ENCODE measurements at regions not wholly inside any gene's neighbourhood (a gene's known extent, or its start where the extent isn't known, plus 50 kb on each side); places are given as distances from the start of the nearest gene placed in this dataset.

DNA sequence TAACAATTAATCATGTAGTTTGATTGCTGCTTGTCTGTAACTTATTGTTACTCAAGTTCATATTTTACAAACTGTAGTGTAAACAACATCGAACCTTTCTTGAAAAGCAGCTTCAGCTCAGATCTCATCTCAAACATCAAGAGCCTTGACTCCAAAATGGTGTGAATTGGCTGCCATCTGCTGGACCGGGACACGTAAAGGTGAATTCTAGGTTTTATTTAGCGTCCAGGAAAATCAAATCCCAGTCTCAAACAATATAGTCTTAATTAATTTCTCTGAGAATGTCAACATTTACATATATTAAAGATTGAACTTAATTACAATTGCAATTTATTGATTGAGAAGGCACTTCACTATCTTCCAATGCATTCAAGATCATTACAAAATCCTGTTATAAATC lies 453.0 kb downstream of the GALR1 start:
- no peak overlapping the region for H3K4me3 ChIP-seq (ENCODE audit: low read length in 3 of 3)

DNA sequence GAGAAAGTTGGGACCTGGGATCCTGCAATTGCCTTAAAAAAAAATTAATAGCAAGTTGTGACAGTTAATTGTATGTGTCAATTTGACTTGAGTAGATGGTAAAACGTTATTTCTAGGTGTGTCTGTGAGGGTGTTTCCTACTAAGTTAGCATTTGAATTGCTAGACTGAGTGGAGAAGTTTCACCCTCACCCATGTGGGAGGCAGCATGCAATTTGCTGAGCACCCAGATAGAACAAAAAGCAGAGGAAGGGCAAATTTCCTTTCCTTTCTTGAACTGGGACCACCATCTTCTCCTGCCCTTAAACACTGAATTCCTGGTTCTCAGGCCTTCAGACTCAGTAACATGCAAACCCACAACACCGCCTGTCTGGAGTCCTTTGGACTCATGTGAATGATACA lies 455.7 kb downstream of the GALR1 start:
- H3K4me1 ChIP-seq (ENCODE audit: control insufficient read depth in 3 of 3, insufficient read depth in 3 of 3, low read length in 3 of 3), result no peaks in the 10 kb centered on the region
- peaks cover 0 to 2% (median 0%) of the 10 kb centered on the region in 3 donors for H3K9me3 ChIP-seq (ENCODE audit: control insufficient read depth in 3 of 3, low read length in 3 of 3)
- no peak overlapping the region for H3K9ac ChIP-seq (ENCODE audit: low read depth in 1 of 3, low read length in 3 of 3)
- no peaks in the 10 kb centered on the region for H3K36me3 ChIP-seq (ENCODE audit: control insufficient read depth in 3 of 3, insufficient read depth in 3 of 3, low read length in 3 of 3)
- H3K27ac ChIP-seq (ENCODE audit: low read depth, low read length), result no peak overlapping the region
- peaks cover 0 to 4% (median 0%) of the 10 kb centered on the region in 3 donors for H3K27me3 ChIP-seq (ENCODE audit: control insufficient read depth in 3 of 3, insufficient read depth in 3 of 3, low read length in 3 of 3)
- H3K4me3 ChIP-seq (ENCODE audit: low read length in 3 of 3), result no peak overlapping the region

More for the DNA sequence above, 453.0 kb downstream of the GALR1 start:
- H3K27ac ChIP-seq (ENCODE audit: low read depth, low read length), result no peak overlapping the region
- H3K4me1 ChIP-seq (ENCODE audit: control insufficient read depth in 3 of 3, insufficient read depth in 3 of 3, low read length in 3 of 3), result no peaks in the 10 kb centered on the region
- H3K9ac ChIP-seq (ENCODE audit: low read depth in 1 of 3, low read length in 3 of 3), result no peak overlapping the region
- H3K36me3 ChIP-seq (ENCODE audit: control insufficient read depth in 3 of 3, insufficient read depth in 3 of 3, low read length in 3 of 3), result no peaks in the 10 kb centered on the region
- H3K27me3 ChIP-seq (ENCODE audit: control insufficient read depth in 3 of 3, insufficient read depth in 3 of 3, low read length in 3 of 3), result peaks cover 0 to 7% (median 0%) of the 10 kb centered on the region in 3 donors
- H3K9me3 ChIP-seq (ENCODE audit: control insufficient read depth in 3 of 3, low read length in 3 of 3), result no peaks in the 10 kb centered on the region

DNA sequence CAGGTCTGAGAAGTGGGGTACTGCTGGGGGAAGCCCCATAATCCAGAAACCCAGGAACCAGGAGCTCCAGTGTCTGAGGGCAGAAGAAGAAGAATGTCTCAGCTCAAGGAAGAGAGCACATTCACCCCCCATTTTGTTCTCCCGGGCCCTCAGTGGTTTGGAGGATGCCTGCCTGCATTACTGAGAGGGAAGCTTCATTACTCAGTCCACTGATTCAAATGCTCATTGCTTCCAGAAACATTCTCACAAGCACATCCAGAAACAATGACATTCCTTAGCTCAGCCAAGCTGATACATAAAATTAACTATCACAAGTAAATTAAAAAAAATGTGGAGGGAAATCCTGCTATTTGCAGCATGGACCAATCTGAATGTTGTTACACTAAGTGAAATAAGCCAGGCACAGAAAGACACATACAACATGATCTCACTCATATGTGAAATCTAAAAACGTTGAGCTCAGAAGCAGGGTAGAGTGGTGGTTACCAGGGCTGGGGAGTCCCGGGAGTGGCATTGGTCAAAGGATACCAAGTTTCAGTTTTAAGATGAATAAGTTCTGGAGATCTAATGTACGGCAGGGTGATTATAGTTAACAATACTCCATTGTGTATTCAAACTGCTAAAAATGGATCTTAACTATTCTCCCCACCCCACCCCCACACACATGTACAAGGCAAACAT lies 459.3 kb downstream of the GALR1 start:
- Histone ChIP-seq H3K9ac (ENCODE audit: low read depth in 1 of 3, low read length in 3 of 3) (no peak overlapping the region), H3K9me3 (ENCODE audit: control insufficient read depth in 3 of 3, low read length in 3 of 3) (peaks cover 0 to 2% (median 0%) of the 10 kb centered on the region in 3 donors), H3K27ac (ENCODE audit: low read depth, low read length) (no peak overlapping the region), H3K27me3 (ENCODE audit: control insufficient read depth in 3 of 3, insufficient read depth in 3 of 3, low read length in 3 of 3) (peaks cover 0 to 4% (median 0%) of the 10 kb centered on the region in 3 donors), H3K36me3 (ENCODE audit: control insufficient read depth in 3 of 3, insufficient read depth in 3 of 3, low read length in 3 of 3) (no peaks in the 10 kb centered on the region), H3K4me1 (ENCODE audit: control insufficient read depth in 3 of 3, insufficient read depth in 3 of 3, low read length in 3 of 3) (no peaks in the 10 kb centered on the region), H3K4me3 (ENCODE audit: low read length in 3 of 3) (no peak overlapping the region)

GRCh38 chr18:77711096-77711495 lies 461.4 kb downstream of the GALR1 start:
- Histone ChIP-seq H3K36me3 (ENCODE audit: control insufficient read depth in 3 of 3, insufficient read depth in 3 of 3, low read length in 3 of 3) (no peaks in the 10 kb centered on the region), H3K9ac (ENCODE audit: low read depth in 1 of 3, low read length in 3 of 3) (no peak overlapping the region), H3K27ac (ENCODE audit: low read depth, low read length) (no peak overlapping the region), H3K9me3 (ENCODE audit: control insufficient read depth in 3 of 3, low read length in 3 of 3) (peaks cover 0 to 2% (median 0%) of the 10 kb centered on the region in 3 donors), H3K4me3 (ENCODE audit: low read length in 3 of 3) (no peak overlapping the region), H3K4me1 (ENCODE audit: control insufficient read depth in 3 of 3, insufficient read depth in 3 of 3, low read length in 3 of 3) (no peaks in the 10 kb centered on the region), H3K27me3 (ENCODE audit: control insufficient read depth in 3 of 3, insufficient read depth in 3 of 3, low read length in 3 of 3) (no peaks in the 10 kb centered on the region)

DNA sequence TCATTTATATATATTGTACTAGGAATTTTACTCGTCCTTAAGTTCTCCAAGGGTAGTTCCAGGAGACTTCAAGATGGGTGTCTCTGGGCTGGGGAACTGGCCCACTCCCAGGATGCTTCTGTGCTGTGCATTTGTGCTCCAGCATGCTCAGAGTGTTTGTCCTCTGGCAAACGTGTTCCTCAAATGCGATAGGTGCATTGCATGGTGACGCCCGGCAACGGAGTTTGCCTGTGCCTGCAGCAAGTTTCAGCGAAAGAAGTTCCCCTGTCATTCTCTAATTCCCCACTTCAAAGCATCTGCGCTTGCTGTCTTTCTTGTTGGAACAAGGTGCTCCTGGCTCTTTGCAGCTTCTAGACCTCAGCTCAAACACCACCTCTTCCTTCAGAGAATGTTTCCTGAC lies 465.1 kb downstream of the GALR1 start:
- Histone ChIP-seq H3K27ac (ENCODE audit: low read depth, low read length) (no peak overlapping the region), H3K27me3 (ENCODE audit: control insufficient read depth in 3 of 3, insufficient read depth in 3 of 3, low read length in 3 of 3) (no peaks in the 10 kb centered on the region), H3K4me1 (ENCODE audit: control insufficient read depth in 3 of 3, insufficient read depth in 3 of 3, low read length in 3 of 3) (no peaks in the 10 kb centered on the region), H3K9ac (ENCODE audit: low read depth in 1 of 3, low read length in 3 of 3) (no peak overlapping the region), H3K9me3 (ENCODE audit: control insufficient read depth in 3 of 3, low read length in 3 of 3) (no peaks in the 10 kb centered on the region), H3K4me3 (ENCODE audit: low read length in 3 of 3) (no peak overlapping the region), H3K36me3 (ENCODE audit: control insufficient read depth in 3 of 3, insufficient read depth in 3 of 3, low read length in 3 of 3) (no peaks in the 10 kb centered on the region)

- Histone ChIP-seq H3K36me3 (ENCODE audit: control insufficient read depth in 3 of 3, insufficient read depth in 3 of 3, low read length in 3 of 3) (no peaks in the 10 kb centered on the region), H3K9me3 (ENCODE audit: control insufficient read depth in 3 of 3, low read length in 3 of 3) (no peaks in the 10 kb centered on the region), H3K4me1 (ENCODE audit: control insufficient read depth in 3 of 3, insufficient read depth in 3 of 3, low read length in 3 of 3) (no peaks in the 10 kb centered on the region), H3K27me3 (ENCODE audit: control insufficient read depth in 3 of 3, insufficient read depth in 3 of 3, low read length in 3 of 3) (no peaks in the 10 kb centered on the region), H3K4me3 (ENCODE audit: low read length in 3 of 3) (no peak overlapping the region), H3K9ac (ENCODE audit: low read depth in 1 of 3, low read length in 3 of 3) (no peak overlapping the region), H3K27ac (ENCODE audit: low read depth, low read length) (no peak overlapping the region)
Measured at GRCh38 chr18:77716282-77716681, 466.6 kb downstream of the GALR1 start.

- no peak overlapping the region for H3K9ac ChIP-seq (ENCODE audit: low read depth in 1 of 3, low read length in 3 of 3)
- no peaks in the 10 kb centered on the region for H3K36me3 ChIP-seq (ENCODE audit: control insufficient read depth in 3 of 3, insufficient read depth in 3 of 3, low read length in 3 of 3)
- H3K27me3 ChIP-seq (ENCODE audit: control insufficient read depth in 3 of 3, insufficient read depth in 3 of 3, low read length in 3 of 3), result peaks cover 0 to 3% (median 0%) of the 10 kb centered on the region in 3 donors
- H3K9me3 ChIP-seq (ENCODE audit: control insufficient read depth in 3 of 3, low read length in 3 of 3), result peaks cover 0 to 4% (median 0%) of the 10 kb centered on the region in 3 donors
- H3K4me3 ChIP-seq (ENCODE audit: low read length in 3 of 3), result no peak overlapping the region
- no peaks in the 10 kb centered on the region for H3K4me1 ChIP-seq (ENCODE audit: control insufficient read depth in 3 of 3, insufficient read depth in 3 of 3, low read length in 3 of 3)
- no peak overlapping the region for H3K27ac ChIP-seq (ENCODE audit: low read depth, low read length)
Measured at GRCh38 chr18:77733292-77733903, 483.8 kb downstream of the GALR1 start.

GRCh38 chr18:77736842-77737241 lies 487.2 kb downstream of the GALR1 start:
- Histone ChIP-seq H3K36me3 (ENCODE audit: control insufficient read depth in 3 of 3, insufficient read depth in 3 of 3, low read length in 3 of 3) (no peaks in the 10 kb centered on the region), H3K4me3 (ENCODE audit: low read length in 3 of 3) (no peak overlapping the region), H3K27ac (ENCODE audit: low read depth, low read length) (no peak overlapping the region), H3K9me3 (ENCODE audit: control insufficient read depth in 3 of 3, low read length in 3 of 3) (peaks cover 0 to 4% (median 0%) of the 10 kb centered on the region in 3 donors), H3K9ac (ENCODE audit: low read depth in 1 of 3, low read length in 3 of 3) (no peak overlapping the region), H3K4me1 (ENCODE audit: control insufficient read depth in 3 of 3, insufficient read depth in 3 of 3, low read length in 3 of 3) (no peaks in the 10 kb centered on the region), H3K27me3 (ENCODE audit: control insufficient read depth in 3 of 3, insufficient read depth in 3 of 3, low read length in 3 of 3) (peaks cover 0 to 3% (median 0%) of the 10 kb centered on the region in 3 donors)

DNA sequence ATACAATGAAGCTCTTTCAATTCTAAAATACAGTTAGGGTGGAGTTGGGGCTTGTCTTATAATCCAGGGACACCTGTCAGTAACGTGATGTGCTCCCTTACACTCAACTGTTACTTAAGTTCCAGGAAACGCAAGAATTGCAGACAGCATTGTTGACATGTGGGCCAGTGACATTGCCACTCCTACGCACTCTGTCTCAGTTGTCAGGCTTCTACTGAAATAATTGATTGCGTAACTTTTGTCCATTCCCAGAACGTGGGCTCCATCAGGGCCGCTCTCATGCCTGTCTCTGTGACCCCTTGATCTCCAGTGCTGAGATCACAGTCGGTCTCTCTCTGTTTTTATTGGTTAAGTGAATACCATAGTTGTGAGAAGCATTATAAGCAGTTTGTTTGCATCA lies 487.8 kb downstream of the GALR1 start:
- Histone ChIP-seq H3K27me3 (ENCODE audit: control insufficient read depth in 3 of 3, insufficient read depth in 3 of 3, low read length in 3 of 3) (peaks cover 0 to 3% (median 0%) of the 10 kb centered on the region in 3 donors), H3K9me3 (ENCODE audit: control insufficient read depth in 3 of 3, low read length in 3 of 3) (peaks cover 0 to 4% (median 0%) of the 10 kb centered on the region in 3 donors), H3K4me3 (ENCODE audit: low read length in 3 of 3) (no peak overlapping the region), H3K9ac (ENCODE audit: low read depth in 1 of 3, low read length in 3 of 3) (no peak overlapping the region), H3K27ac (ENCODE audit: low read depth, low read length) (no peak overlapping the region), H3K36me3 (ENCODE audit: control insufficient read depth in 3 of 3, insufficient read depth in 3 of 3, low read length in 3 of 3) (no peaks in the 10 kb centered on the region), H3K4me1 (ENCODE audit: control insufficient read depth in 3 of 3, insufficient read depth in 3 of 3, low read length in 3 of 3) (no peaks in the 10 kb centered on the region)

- no peak overlapping the region for H3K4me3 ChIP-seq (ENCODE audit: low read length in 3 of 3)
- no peaks in the 10 kb centered on the region for H3K4me1 ChIP-seq (ENCODE audit: control insufficient read depth in 3 of 3, insufficient read depth in 3 of 3, low read length in 3 of 3)
- H3K9me3 ChIP-seq (ENCODE audit: control insufficient read depth in 3 of 3, low read length in 3 of 3), result no peaks in the 10 kb centered on the region
- H3K36me3 ChIP-seq (ENCODE audit: control insufficient read depth in 3 of 3, insufficient read depth in 3 of 3, low read length in 3 of 3), result no peaks in the 10 kb centered on the region
- no peak overlapping the region for H3K27ac ChIP-seq (ENCODE audit: low read depth, low read length)
- H3K27me3 ChIP-seq (ENCODE audit: control insufficient read depth in 3 of 3, insufficient read depth in 3 of 3, low read length in 3 of 3), result no peaks in the 10 kb centered on the region
- no peak overlapping the region for H3K9ac ChIP-seq (ENCODE audit: low read depth in 1 of 3, low read length in 3 of 3)
Measured at GRCh38 chr18:77749089-77749488, 499.4 kb downstream of the GALR1 start.
